ENCODE measurements at regions not wholly inside any gene's neighbourhood (a gene's known extent, or its start where the extent isn't known, plus 50 kb on each side); places are given as distances from the start of the nearest gene placed in this dataset.

DNA sequence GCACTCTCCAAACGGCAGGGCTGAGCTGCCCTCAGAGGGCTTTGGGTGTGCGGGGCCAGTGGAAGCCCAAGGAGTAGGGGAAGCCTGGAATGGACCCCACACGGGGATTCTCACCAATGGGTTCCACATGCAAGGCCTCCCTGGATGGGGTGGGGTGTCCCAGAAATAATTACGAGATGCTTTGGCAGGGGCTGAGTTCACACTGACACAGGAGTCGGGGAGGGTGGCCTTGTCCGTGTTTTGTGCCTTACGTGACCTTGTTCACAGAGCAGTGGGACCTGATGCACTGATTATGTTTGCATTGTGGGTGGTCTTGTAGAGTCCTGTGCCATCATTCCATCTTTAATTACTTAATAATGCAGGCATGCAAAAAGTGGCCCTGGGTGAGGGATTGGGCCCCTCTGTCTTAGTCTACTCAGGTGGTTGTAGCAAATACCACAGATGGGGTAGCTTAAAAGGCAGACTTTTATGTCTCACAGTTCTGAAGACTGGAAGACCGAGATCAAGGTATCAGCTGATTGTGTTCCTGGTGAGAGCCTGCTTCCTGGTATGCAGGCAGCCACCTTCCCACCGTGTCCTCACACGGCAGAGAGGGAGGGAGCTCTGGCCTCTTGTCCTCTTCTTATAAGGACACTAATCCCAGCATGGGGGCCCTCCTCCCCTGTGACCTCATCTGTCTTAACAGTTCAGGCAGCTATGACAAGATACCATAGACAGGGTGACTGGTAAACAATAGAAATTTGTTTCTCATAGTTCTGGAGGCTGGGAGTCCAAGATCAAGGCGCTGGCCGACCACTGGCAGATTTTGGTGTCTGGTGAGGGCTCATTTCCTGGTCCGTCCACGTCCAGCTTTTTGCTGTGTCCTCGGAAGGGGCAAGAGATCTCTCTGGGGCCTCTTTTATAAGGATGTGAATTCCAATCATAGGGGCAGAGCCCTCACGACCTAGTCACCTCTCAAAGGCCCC, 239.4 kb downstream of the IRF8 start:
- TF ChIP-seq, protein P1, sequence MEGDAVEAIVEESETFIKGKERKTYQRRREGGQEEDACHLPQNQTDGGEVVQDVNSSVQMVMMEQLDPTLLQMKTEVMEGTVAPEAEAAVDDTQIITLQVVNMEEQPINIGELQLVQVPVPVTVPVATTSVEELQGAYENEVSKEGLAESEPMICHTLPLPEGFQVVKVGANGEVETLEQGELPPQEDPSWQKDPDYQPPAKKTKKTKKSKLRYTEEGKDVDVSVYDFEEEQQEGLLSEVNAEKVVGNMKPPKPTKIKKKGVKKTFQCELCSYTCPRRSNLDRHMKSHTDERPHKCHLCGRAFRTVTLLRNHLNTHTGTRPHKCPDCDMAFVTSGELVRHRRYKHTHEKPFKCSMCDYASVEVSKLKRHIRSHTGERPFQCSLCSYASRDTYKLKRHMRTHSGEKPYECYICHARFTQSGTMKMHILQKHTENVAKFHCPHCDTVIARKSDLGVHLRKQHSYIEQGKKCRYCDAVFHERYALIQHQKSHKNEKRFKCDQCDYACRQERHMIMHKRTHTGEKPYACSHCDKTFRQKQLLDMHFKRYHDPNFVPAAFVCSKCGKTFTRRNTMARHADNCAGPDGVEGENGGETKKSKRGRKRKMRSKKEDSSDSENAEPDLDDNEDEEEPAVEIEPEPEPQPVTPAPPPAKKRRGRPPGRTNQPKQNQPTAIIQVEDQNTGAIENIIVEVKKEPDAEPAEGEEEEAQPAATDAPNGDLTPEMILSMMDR (IDR thresholded peaks at IDR 0.05; ENCODE audit: low read depth, low read length, poor library complexity, severe bottlenecking): no peak
- no peak for TF ChIP-seq EZH2phosphoT487 (IDR thresholded peaks at IDR 0.05; ENCODE audit: borderline replicate concordance, low read length)

Data from DOHH2 (cell line).